ENCODE measurements at regions not wholly inside any gene's neighbourhood (a gene's known extent, or its start where the extent isn't known, plus 50 kb on each side); places are given as distances from the start of the nearest gene placed in this dataset.

DNA sequence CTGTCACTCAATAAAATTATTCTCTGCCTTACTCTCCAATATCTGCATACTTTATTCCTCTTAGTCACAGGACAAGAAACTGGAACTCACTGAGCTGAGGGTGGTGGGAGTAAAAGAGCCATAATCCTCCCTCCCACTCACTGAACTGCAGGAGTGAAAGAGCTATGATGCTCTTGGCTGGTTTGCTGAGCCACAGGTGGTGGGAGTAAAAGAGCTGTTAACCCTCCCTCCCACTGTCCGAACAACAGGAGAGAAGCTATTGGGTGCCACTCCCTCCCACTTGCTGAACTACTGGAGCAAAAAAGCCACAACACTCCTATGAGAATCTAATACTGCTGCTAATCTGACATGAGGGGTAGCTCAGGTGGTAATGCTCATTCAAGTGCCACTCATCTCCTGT is 391.0 kb downstream of the NSUN3 start (continued):
- TF ChIP-seq RNF219 (CRISPR knock-in tag; IDR thresholded peaks at IDR 0.05) (no peak), HMGN3 (IDR thresholded peaks at IDR 0.05; ENCODE audit: borderline replicate concordance, extremely low read depth, insufficient read length, low read depth, low read length) (no peak)
- TF ChIP-seq, protein P1, sequence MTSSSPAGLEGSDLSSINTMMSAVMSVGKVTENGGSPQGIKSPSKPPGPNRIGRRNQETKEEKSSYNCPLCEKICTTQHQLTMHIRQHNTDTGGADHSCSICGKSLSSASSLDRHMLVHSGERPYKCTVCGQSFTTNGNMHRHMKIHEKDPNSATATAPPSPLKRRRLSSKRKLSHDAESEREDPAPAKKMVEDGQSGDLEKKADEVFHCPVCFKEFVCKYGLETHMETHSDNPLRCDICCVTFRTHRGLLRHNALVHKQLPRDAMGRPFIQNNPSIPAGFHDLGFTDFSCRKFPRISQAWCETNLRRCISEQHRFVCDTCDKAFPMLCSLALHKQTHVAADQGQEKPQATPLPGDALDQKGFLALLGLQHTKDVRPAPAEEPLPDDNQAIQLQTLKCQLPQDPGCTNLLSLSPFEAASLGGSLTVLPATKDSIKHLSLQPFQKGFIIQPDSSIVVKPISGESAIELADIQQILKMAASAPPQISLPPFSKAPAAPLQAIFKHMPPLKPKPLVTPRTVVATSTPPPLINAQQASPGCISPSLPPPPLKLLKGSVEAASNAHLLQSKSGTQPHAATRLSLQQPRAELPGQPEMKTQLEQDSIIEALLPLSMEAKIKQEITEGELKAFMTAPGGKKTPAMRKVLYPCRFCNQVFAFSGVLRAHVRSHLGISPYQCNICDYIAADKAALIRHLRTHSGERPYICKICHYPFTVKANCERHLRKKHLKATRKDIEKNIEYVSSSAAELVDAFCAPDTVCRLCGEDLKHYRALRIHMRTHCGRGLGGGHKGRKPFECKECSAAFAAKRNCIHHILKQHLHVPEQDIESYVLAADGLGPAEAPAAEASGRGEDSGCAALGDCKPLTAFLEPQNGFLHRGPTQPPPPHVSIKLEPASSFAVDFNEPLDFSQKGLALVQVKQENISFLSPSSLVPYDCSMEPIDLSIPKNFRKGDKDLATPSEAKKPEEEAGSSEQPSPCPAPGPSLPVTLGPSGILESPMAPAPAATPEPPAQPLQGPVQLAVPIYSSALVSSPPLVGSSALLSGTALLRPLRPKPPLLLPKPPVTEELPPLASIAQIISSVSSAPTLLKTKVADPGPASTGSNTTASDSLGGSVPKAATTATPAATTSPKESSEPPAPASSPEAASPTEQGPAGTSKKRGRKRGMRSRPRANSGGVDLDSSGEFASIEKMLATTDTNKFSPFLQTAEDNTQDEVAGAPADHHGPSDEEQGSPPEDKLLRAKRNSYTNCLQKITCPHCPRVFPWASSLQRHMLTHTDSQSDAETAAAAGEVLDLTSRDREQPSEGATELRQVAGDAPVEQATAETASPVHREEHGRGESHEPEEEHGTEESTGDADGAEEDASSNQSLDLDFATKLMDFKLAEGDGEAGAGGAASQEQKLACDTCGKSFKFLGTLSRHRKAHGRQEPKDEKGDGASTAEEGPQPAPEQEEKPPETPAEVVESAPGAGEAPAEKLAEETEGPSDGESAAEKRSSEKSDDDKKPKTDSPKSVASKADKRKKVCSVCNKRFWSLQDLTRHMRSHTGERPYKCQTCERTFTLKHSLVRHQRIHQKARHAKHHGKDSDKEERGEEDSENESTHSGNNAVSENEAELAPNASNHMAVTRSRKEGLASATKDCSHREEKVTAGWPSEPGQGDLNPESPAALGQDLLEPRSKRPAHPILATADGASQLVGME (CRISPR knock-in tag; IDR thresholded peaks at IDR 0.05) = no peak

All from K562 (cell line).